ENCODE measurements at regions not wholly inside any gene's neighbourhood (a gene's known extent, or its start where the extent isn't known, plus 50 kb on each side); places are given as distances from the start of the nearest gene placed in this dataset.
"Not testable (repeated sequence)": the region's sequence is repeated elsewhere in the genome, so short reads cannot be mapped to it uniquely, and the experiment has no call there.

DNA sequence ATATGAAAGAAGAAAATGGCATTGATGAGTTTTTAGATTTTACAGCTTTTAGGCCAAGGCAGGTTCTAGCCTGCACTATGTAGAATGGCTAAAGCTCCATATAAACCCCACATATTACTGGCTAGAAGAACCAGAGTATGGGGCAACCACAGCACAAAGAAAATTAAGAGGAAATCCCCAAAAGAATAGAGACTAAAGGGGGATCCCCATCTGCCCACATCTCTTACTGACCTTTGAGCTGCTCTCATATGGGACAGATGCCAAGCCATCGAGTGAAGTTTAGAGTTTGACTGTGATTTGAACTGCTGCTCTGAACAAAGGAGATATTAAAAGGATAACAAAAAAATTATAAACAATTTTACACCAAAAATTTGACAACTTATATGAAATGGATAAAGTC, 102.2 kb upstream of the HAO2 start:
- intact Hi-C loops (cut with micrococcal nuclease), result no loop called here
- Mint-ChIP-seq H3K4me1 (ENCODE audit: low read depth) (no peaks in the 10 kb centered on the region), H3K4me3 (no peak overlapping the region), H3K27ac (no peak overlapping the region), H3K27me3 (ENCODE audit: insufficient read depth) (peaks cover 11% of the 10 kb centered on the region), H3K36me3 (ENCODE audit: low read depth) (no peaks in the 10 kb centered on the region), H3K9me3 (no peaks in the 10 kb centered on the region)
- no peak for DNase-seq (ENCODE audit: low spot score)

DNA sequence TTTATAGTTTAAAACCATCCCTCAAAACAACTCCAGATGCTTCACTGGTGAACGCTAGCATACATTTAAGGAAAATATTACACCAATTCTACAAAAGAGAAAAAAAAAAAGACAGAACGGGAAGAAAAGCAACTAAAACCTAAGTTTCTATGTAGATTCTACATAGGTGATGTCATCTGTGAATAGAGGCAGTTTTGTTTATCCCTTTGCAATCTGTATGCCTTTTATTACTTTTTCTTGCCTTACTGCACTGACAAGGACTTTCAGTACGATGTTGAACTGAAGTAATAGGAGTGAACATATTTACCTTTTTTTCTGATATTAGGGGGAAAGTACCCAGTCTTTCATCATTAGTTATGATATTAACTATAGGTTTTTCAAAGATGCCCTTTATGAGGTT, 101.7 kb upstream of the HAO2 start:
- H3K4me1 Mint-ChIP-seq (ENCODE audit: low read depth), result no peaks in the 10 kb centered on the region
- H3K27me3 Mint-ChIP-seq (ENCODE audit: insufficient read depth), result peaks cover 11% of the 10 kb centered on the region
- no peaks in the 10 kb centered on the region for H3K36me3 Mint-ChIP-seq (ENCODE audit: low read depth)
- H3K4me3 Mint-ChIP-seq, result no peak overlapping the region
- no peak for DNase-seq (ENCODE audit: low spot score)
- intact Hi-C loops (cut with micrococcal nuclease), result no loop called here
- H3K27ac Mint-ChIP-seq, result no peak overlapping the region
- H3K9me3 Mint-ChIP-seq, result no peaks in the 10 kb centered on the region

DNA sequence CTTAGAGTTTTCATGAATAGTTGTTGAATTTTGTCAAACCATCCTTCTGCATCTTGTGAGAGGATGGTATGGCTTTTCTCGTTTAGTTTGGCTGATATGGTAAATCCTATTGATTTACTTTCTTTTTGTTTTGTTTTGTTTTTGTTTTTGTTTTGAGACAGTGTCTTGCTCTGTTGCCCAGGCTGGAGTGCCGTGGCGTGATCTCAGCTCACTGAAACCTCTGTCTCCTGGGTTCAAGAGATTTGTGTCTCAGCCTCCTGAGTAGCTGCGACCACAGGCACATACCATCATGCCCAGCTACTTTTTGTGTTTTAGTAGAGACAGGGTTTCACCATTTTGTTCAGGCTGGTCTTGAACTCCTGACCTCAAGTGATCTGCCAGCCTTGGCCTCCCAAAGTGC, 101.3 kb upstream of the HAO2 start:
- H3K36me3 Mint-ChIP-seq (ENCODE audit: low read depth); H3K4me1 Mint-ChIP-seq (ENCODE audit: low read depth); H3K27ac Mint-ChIP-seq; H3K9me3 Mint-ChIP-seq; intact Hi-C loops (cut with micrococcal nuclease); H3K4me3 Mint-ChIP-seq; DNase-seq (ENCODE audit: low spot score): not testable (repeated sequence)
- H3K27me3 Mint-ChIP-seq (ENCODE audit: insufficient read depth), result peaks cover 11% of the 10 kb centered on the region

DNA sequence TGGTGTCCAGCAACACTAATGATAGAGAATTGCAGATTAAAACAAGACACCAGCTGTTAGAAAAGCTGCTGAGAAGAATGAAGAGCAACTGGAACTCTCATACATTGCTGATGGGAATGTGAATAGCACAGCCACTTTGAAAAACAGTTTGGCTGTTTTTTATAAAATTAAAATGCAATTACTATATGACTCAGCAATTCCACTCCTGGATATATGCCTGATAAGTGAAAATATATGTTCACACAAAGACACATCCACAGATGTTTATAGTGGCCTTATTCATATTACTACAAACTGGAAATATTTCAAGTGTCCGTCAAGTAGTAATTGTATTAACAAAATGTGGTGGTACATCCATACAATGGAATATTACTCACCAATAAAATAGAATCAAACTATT, 99.7 kb upstream of the HAO2 start:
- H3K4me1 Mint-ChIP-seq (ENCODE audit: low read depth), result no peaks in the 10 kb centered on the region
- H3K27ac Mint-ChIP-seq, result no peak overlapping the region
- H3K36me3 Mint-ChIP-seq (ENCODE audit: low read depth), result no peaks in the 10 kb centered on the region
- peaks cover 17% of the 10 kb centered on the region for H3K27me3 Mint-ChIP-seq (ENCODE audit: insufficient read depth)
- no peaks in the 10 kb centered on the region for H3K9me3 Mint-ChIP-seq
- intact Hi-C loops (cut with micrococcal nuclease), result no loop called here
- DNase-seq (ENCODE audit: low spot score), result no peak
- no peak overlapping the region for H3K4me3 Mint-ChIP-seq

DNA sequence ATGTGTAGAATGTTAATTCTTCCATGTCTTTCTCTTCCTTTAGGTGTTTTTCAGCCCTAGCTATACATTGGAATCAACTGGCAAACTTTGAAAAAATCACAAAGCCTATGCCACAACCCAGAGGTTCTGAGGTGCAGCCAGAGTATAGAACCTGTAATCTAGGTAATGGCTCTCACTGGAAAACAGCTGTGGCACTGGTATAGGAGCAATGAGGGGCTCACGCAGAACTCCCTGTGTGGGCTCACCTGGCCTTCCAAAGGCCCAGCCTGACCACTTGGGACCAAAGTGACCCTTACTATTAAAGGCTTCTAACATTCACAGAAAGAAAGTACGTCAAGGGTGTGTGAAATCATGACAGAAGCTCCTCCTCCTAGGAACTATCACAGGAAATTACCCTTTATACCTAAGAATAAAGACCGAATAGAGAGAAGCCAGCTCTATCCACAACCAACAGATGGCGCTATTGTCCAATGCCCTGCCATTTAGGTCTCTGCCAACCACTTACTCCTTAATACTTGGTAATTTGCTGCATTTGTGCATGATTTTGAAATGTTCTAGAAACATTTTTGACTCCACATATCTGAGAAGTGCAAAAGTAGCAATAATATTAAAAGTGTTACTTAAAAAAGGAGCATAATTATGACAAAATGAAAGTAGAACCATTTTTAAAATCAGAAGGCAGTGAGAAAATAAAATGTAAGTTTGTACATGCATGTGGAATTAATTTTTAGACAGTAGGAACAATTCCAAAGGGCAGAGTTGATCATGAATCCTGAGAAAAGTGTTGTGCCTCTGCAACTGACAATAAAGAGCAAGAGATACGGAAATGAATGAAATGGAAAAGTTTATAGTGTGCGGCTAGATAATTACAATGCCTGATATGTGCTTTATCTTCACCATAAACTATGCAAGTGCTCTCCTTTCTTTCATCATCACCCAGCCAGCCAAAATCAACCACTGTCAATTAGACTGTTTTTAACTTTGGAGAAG, 93.1 kb upstream of the HAO2 start:
- Mint-ChIP-seq H3K36me3 (ENCODE audit: low read depth) (no peaks in the 10 kb centered on the region), H3K9me3 (no peaks in the 10 kb centered on the region), H3K27ac (no peak overlapping the region), H3K4me3 (no peak overlapping the region), H3K27me3 (ENCODE audit: insufficient read depth) (peaks cover 11% of the 10 kb centered on the region), H3K4me1 (ENCODE audit: low read depth) (no peaks in the 10 kb centered on the region)
- DNase-seq (ENCODE audit: low spot score), result peak; percentile 11
- intact Hi-C loops (cut with micrococcal nuclease), result loop anchor here (1.0 to 10.0 kb wide), 2 partner anchors 92 to 131 kb away; partner anchors contain the start of gene WARS2

DNA sequence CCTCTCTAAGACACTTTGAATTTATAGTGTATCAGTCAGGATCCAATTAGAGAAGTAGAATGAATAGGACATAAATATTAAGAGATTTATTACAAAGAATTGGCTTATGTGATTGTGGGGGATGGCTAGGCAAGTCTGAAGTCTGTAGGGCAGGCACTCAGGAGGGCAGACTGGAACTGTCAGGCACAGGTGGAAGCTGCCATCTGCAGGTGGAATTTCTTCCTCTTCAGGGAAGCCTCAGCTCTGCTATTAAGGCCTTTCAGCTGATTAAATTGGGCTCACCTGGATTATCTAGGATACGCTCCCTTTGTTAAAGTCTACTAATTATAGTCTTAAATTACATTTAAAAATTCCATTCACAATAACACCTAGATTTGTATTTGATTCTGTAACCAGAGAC, 92.0 kb upstream of the HAO2 start:
- H3K27me3 Mint-ChIP-seq (ENCODE audit: insufficient read depth), result peaks cover 7% of the 10 kb centered on the region
- H3K36me3 Mint-ChIP-seq (ENCODE audit: low read depth), result no peaks in the 10 kb centered on the region
- H3K4me3 Mint-ChIP-seq, result no peak overlapping the region
- intact Hi-C loops (cut with micrococcal nuclease), result loop anchor here (10.0 kb wide), 1 partner anchor 132 kb away; the partner anchor contains the start of gene WARS2
- no peak for DNase-seq (ENCODE audit: low spot score)
- no peak overlapping the region for H3K27ac Mint-ChIP-seq
- no peaks in the 10 kb centered on the region for H3K4me1 Mint-ChIP-seq (ENCODE audit: low read depth)
- no peaks in the 10 kb centered on the region for H3K9me3 Mint-ChIP-seq

DNA sequence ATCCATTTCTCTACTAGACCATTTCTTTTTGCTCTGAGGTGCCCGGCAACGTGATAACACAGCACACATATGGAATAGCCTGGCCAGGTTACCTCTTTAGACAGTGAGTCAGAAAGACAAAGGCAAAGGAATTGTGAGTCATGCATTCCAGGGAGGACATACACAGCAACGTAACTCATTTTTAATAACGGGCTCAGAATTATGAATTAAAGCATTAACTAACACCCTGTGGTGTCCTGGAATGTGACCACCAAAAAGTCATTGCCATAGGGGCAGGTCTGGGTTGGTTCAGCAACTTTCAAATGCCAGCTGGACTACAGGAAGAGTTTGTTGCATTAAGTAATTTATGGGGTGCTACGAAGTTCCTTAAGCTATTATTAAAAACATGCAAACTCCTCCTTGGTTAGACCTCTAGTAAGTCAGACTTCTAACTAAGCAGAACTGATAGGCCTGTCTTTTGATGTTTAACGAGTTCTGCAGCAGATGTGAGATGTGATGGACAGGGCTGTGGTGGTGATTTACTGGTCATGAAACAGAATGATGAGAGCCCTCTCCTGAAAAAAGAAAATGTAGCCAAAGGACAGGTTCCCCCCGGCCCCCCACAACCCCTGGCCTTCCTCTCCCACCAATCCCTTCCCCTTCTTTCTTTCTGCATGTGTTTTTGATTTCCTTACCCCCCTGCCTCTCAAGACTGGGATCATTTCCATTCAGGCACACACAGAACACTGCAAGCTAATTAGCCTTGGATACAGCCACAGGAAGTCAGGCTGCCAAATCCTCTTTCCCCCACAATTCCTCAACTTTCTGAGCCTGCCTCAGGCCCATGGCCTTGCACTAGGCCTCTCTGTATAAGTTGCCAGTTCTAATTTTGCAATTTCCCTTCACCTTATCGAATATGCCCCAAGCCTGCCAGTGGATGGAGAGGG, 88.9 kb upstream of the HAO2 start:
- H3K36me3 Mint-ChIP-seq (ENCODE audit: low read depth), result no peaks in the 10 kb centered on the region
- H3K4me1 Mint-ChIP-seq (ENCODE audit: low read depth), result no peaks in the 10 kb centered on the region
- H3K9me3 Mint-ChIP-seq, result no peaks in the 10 kb centered on the region
- no peak for DNase-seq (ENCODE audit: low spot score)
- H3K27ac Mint-ChIP-seq, result no peak overlapping the region
- H3K27me3 Mint-ChIP-seq (ENCODE audit: insufficient read depth), result peaks cover 12% of the 10 kb centered on the region
- H3K4me3 Mint-ChIP-seq, result no peak overlapping the region
- intact Hi-C loops (cut with micrococcal nuclease), result loop anchor here (10.0 kb wide), 2 partner anchors 135 to 395 kb away; partner anchors contain the start of gene WARS2

DNA sequence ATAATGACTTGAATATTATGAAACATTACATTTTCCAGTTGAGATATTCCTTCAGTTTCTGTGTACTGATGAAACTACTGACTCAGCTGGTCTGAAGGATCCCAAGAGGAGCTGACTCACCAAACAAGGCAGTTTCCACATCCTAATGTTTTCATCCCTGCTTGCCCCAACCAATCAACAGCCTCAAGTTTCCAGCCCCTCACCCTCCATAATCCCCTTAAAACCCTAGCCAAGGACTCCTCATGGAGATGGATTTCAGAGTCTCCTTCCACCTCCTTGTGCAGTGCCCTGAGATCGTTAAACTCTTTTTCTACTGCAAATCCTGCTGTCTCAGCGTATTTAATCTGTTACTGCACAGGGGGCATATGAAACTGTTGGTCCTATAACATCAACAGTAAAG, 83.1 kb upstream of the HAO2 start:
- Mint-ChIP-seq H3K27me3 (ENCODE audit: insufficient read depth) (peaks cover 12% of the 10 kb centered on the region), H3K9me3 (no peaks in the 10 kb centered on the region), H3K4me1 (ENCODE audit: low read depth) (no peaks in the 10 kb centered on the region), H3K4me3 (no peak overlapping the region), H3K36me3 (ENCODE audit: low read depth) (no peaks in the 10 kb centered on the region), H3K27ac (no peak overlapping the region)
- intact Hi-C loops (cut with micrococcal nuclease), result loop anchor here (10.0 kb wide), 1 partner anchor 389 kb away; no protein-coding TSS in a partner anchor
- no peak for DNase-seq (ENCODE audit: low spot score)

DNA sequence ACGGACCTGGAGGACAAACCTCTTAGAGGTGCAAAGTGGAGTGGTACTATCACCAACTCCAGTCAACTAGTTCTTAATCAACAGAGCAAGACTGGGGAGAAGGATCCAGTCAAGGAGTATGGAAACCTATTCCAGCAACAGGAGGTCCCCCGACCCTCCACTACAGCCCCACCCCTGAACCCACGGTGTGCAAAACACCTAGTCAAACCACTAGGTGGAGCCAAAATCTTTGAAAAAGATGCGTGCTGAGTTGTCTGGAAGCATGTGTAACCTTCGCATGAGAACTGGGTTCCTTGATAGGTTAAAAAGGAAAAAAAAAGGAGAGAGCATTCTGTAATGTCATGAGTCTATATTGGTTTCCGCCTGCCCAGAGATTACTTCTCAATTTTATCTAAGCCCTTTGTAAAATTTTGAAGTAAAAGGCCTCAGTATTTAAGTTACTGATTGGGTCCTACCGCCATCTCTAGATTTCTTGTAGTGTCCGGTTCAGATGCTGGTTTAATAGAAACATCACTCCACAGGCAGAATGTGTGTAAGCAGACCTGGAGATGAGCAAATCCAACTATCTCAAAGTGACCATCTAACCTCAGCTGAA, 81.9 kb upstream of the HAO2 start:
- H3K4me3 Mint-ChIP-seq, result no peak overlapping the region
- no peak overlapping the region for H3K27ac Mint-ChIP-seq
- H3K9me3 Mint-ChIP-seq, result no peaks in the 10 kb centered on the region
- peaks cover 15% of the 10 kb centered on the region for H3K27me3 Mint-ChIP-seq (ENCODE audit: insufficient read depth)
- H3K36me3 Mint-ChIP-seq (ENCODE audit: low read depth), result no peaks in the 10 kb centered on the region
- DNase-seq (ENCODE audit: low spot score), result no peak
- intact Hi-C loops (cut with micrococcal nuclease), result loop anchor here (1.0 to 10.0 kb wide), 2 partner anchors 81 to 388 kb away; no protein-coding TSS in a partner anchor
- no peaks in the 10 kb centered on the region for H3K4me1 Mint-ChIP-seq (ENCODE audit: low read depth)

DNA sequence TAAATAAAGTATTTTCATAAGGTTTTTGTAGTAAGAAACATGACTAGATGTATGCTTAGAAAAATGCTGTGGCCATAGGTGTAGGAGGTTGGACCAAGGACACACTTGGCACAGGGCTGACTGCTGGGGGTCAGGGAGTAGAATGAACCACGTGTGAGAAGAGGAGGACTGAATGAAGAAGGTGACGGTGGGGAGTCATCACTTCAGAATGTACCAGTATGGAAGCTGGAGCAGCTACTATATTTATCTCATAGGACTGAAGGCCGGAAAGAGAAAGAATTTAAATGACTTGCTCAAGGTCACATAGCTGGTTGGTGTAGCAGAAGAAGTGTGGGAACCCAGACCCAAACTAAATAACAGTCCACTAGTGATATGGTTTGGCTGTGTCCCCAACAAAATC, 79.8 kb upstream of the HAO2 start:
- intact Hi-C loops (cut with micrococcal nuclease), result loop anchor here (10.0 kb wide), 1 partner anchor 386 kb away; no protein-coding TSS in a partner anchor
- Mint-ChIP-seq H3K4me3 (no peak overlapping the region), H3K27me3 (ENCODE audit: insufficient read depth) (peaks cover 17% of the 10 kb centered on the region), H3K36me3 (ENCODE audit: low read depth) (no peaks in the 10 kb centered on the region), H3K9me3 (no peaks in the 10 kb centered on the region), H3K27ac (no peak overlapping the region), H3K4me1 (ENCODE audit: low read depth) (no peaks in the 10 kb centered on the region)
- DNase-seq (ENCODE audit: low spot score), result no peak

DNA sequence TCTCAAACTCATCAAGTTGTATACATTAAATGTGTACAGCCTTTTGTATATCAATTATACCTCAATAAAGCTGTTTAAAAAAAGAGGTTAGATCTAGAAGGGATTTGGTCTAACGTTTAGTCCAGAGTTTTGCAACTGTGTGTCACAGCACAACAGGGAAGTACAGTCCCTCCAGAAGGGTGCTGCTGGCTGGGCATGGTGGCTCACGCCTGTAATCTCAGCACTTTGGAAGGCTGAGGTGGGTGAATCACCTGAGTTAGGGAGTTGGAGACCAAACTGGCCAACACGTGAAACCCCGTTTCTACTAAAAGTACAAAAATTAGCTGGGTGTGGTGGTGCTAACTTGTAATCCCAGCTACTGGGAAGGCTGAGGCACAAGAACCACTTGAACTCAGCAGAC, 78.3 kb upstream of the HAO2 start:
- Mint-ChIP-seq H3K27me3 (ENCODE audit: insufficient read depth) (peaks cover 11% of the 10 kb centered on the region), H3K4me3 (no peak overlapping the region), H3K4me1 (ENCODE audit: low read depth) (no peaks in the 10 kb centered on the region), H3K27ac (no peak overlapping the region), H3K36me3 (ENCODE audit: low read depth) (no peaks in the 10 kb centered on the region), H3K9me3 (no peaks in the 10 kb centered on the region)
- DNase-seq (ENCODE audit: low spot score), result no peak
- intact Hi-C loops (cut with micrococcal nuclease), result no loop called here

DNA sequence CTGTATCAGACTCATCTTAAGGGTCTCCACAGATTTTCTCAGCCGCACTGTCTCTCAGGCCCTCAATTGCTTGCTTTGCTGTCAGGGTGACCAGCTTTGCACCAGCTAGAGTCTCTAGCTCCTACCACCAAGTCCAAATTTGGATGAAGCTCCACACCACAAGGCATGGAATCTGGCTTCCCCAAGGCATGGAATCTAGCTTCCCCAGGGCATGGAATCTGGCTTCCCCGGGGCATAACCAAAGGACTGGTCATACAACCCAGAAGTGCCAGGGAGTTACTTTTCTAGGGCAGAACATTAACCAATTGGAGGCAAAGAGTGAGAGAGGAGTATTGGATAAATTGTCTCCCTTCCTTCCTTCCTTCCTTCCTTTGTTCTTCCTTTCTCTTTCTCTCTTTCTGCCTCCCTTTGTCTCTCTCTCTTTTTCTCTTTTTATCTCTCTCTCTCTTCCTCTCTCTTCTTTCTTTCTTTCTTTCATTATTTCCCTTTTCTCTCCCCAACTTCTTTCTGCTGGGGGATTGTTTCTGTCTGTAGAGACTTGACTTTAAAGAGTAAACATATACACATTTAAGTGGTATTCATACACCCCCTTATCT, 76.9 kb upstream of the HAO2 start:
- DNase-seq (ENCODE audit: low spot score), result no peak
- Mint-ChIP-seq H3K4me1 (ENCODE audit: low read depth) (no peaks in the 10 kb centered on the region), H3K36me3 (ENCODE audit: low read depth) (no peaks in the 10 kb centered on the region), H3K27me3 (ENCODE audit: insufficient read depth) (peaks cover 11% of the 10 kb centered on the region), H3K4me3 (no peak overlapping the region), H3K27ac (no peak overlapping the region), H3K9me3 (no peaks in the 10 kb centered on the region)
- intact Hi-C loops (cut with micrococcal nuclease), result no loop called here

Data from activated T-helper 1 cell treated with anti-CD3 and anti-CD28 coated beads, Interleukin-12 subunit alpha, Interleukin-12 subunit beta, Interleukin-2, Interleukin-4 antibody, amounts not matched to agents 30 ng/mL and 10 ng/mL and 1 ng/mL, durations not matched to agents 14 hours and 24 hours and 36 hours (primary cell).